Ovary (tissue), 7 donors: ENCODE measurements at regions not wholly inside any gene's neighbourhood (a gene's known extent, or its start where the extent isn't known, plus 50 kb on each side); places are given as distances from the start of the nearest gene placed in this dataset.

Source experiments
- DNase-seq, 5 donors: peaks; one replicate each; pipeline ENCODE4 v3.0.0-alpha.2; 2019 to 2020
- H3K27ac ChIP-seq, 2 donors: fragments of 200-600 bp; one replicate each; pipeline versions ENCODE4 v1.5.1 to v1.8.0; 2019 to 2022
- H3K27me3 ChIP-seq: fragments of 200-600 bp; one replicate; pipeline ENCODE4 v1.8.0; 2022
- H3K36me3 ChIP-seq: fragments of 200-600 bp; sonication (generic); one replicate; pipeline ENCODE4 v1.5.1; 2019
- H3K4me1 ChIP-seq: one replicate; pipeline ENCODE4 v1.8.1; 2013; ENCODE audit warnings: mild to moderate bottlenecking, moderate library complexity; ENCODE audit not compliant: insufficient read depth
- H3K4me3 ChIP-seq: fragments of 200-600 bp; sonication (generic); one replicate; pipeline ENCODE4 v1.5.1; 2017
- H3K9me3 ChIP-seq, 2 donors: fragments of 200-600 bp in 1 of 2; sonication (generic) in 1 of 2; one replicate each; pipeline versions ENCODE4 v1.5.1 to v1.8.1; 2013 to 2019; ENCODE audit warnings: mild to moderate bottlenecking in 1 of 2, moderate library complexity in 1 of 2
- CTCF ChIP-seq, 3 donors: fragments of 450-650 bp in 2 of 3; fragments of 200-600 bp in 1 of 3; IDR thresholded peaks; one replicate each; pipeline versions ENCODE4 v1.5.1 to v1.8.0; 2016 to 2022; ENCODE audit warnings: antibody characterized with exemption in 3 of 3, mild to moderate bottlenecking in 1 of 3
- EP300 ChIP-seq: sonication (generic); formaldehyde crosslinking; IDR thresholded peaks from one replicate; pipeline ENCODE4 v1.6.1; 2017; ENCODE audit warnings: antibody characterized with exemption
- POLR2A ChIP-seq: fragments of 450-650 bp; IDR thresholded peaks from one replicate; pipeline ENCODE4 v1.6.1; 2017; ENCODE audit warnings: antibody characterized with exemption, mild to moderate bottlenecking, moderate library complexity
- WGBS, 3 donors: extraction: QIAGEN DNeasy Blood & Tissue Kit in 1 of 3; methylation state at CpG; one replicate each; pipeline versions ENCODE4 v1.1.5 to v1.1.7; 2013 to 2017; 5-methylcytosine and 5-hydroxymethylcytosine counted together
- intact Hi-C, 4 donors: fragments of 100-400 bp; cut with DNase I; formaldehyde crosslinking; loops; one replicate each; pipeline versions ENCODE4 v1.11.0 to v1.15.1; 2022 to 2023
- donor health status: DM: no; HTN: no; CAD: no; lungs with moderate emphysema.
- donor health status: DM: no; HTN: no; CAD: no.
- donor health status: Bipolar disorder and iron deficiency.
- donor health status: DM: no; HTN: no; CAD: no.
- donor health status: DM: yes; HTN: yes; CAD: no.

DNA sequence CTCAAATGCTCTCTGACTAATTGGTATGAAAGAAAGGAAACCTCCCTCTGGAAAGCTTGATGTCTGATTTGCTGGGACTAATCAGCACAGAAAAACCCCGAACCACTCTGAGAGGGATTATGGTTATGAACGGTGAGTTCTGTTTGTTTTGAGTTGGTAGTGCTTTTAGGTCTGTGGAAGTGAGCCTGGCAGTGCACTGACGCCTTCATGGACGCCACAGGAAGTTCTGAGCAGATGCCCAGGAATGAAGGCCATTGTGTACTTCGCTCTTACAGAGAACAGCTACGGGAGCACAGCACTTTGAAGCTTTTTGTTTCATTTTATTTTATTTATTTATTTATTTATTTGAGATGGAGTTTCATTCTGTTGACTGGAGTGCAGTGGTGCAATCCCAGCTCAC lies 754.1 kb downstream of the QKI start:
- no peak for DNase-seq
- H3K36me3 ChIP-seq: no peaks in the 10 kb centered on the region
- no peaks in the 10 kb centered on the region for H3K4me1 ChIP-seq
- no peaks in the 10 kb centered on the region for H3K27me3 ChIP-seq
- TF ChIP-seq EP300 (no peak), POLR2A (no peak), CTCF (IDR thresholded peaks at IDR 0.05) (no peak)
- intact Hi-C loops: no loop called here
- H3K27ac ChIP-seq: no peak overlapping the region
- H3K4me3 ChIP-seq: no peak overlapping the region
- H3K9me3 ChIP-seq: no peaks in the 10 kb centered on the region
- 56 to 66% (median 64%) methylated on average over 6 of the region's 6 CpGs for WGBS, 3 donors

GRCh38 chr6:164167873-164168405 lies 753.4 kb downstream of the QKI start:
- Histone ChIP-seq H3K4me1 (no peaks in the 10 kb centered on the region), H3K4me3 (no peak overlapping the region), H3K27ac (no peak overlapping the region), H3K9me3 (no peaks in the 10 kb centered on the region), H3K27me3 (no peaks in the 10 kb centered on the region), H3K36me3 (no peaks in the 10 kb centered on the region)
- intact Hi-C loops: no loop called here
- no peak for TF ChIP-seq EP300
- TF ChIP-seq CTCF (IDR thresholded peaks at IDR 0.05): no peak
- no peak for TF ChIP-seq POLR2A
- no peak for DNase-seq
- 85 to 92% (median 90%) methylated on average over 8 of the region's 8 CpGs for WGBS, 3 donors

- Histone ChIP-seq H3K4me3 (no peak overlapping the region), H3K9me3 (no peaks in the 10 kb centered on the region), H3K27ac (no peak overlapping the region), H3K36me3 (no peaks in the 10 kb centered on the region), H3K27me3 (no peaks in the 10 kb centered on the region), H3K4me1 (no peaks in the 10 kb centered on the region)
- DNase-seq: no peak
- 87 to 95% (median 90%) methylated on average over 5 of the region's 5 CpGs for WGBS, 3 donors
- intact Hi-C loops: no loop called here
- TF ChIP-seq POLR2A: no peak
- TF ChIP-seq CTCF (IDR thresholded peaks at IDR 0.05): no peak
- TF ChIP-seq EP300: no peak
Observed at GRCh38 chr6:164166996-164167395, 752.5 kb downstream of the QKI start.

- TF ChIP-seq CTCF (IDR thresholded peaks at IDR 0.05) (no peak), EP300 (no peak), POLR2A (no peak)
- Histone ChIP-seq H3K4me3 (no peak overlapping the region), H3K9me3 (no peaks in the 10 kb centered on the region), H3K4me1 (no peaks in the 10 kb centered on the region), H3K27me3 (no peaks in the 10 kb centered on the region), H3K36me3 (no peaks in the 10 kb centered on the region), H3K27ac (no peak overlapping the region)
- DNase-seq: no peak
- intact Hi-C loops: no loop called here
- 80 to 87% (median 82%) methylated on average over 7 of the region's 7 CpGs for WGBS, 3 donors
Observed at GRCh38 chr6:164166515-164166914, 752.0 kb downstream of the QKI start.
